Vagina (tissue), 2 donors: ENCODE measurements at regions not wholly inside any gene's neighbourhood (a gene's known extent, or its start where the extent isn't known, plus 50 kb on each side); places are given as distances from the start of the nearest gene placed in this dataset.

Source experiments
- DNase-seq, 2 donors: peaks; one replicate each; pipeline ENCODE4 v3.0.0-alpha.2; 2017; ENCODE audit errors: extremely low spot score in 2 of 2
- H3K27ac ChIP-seq: fragments of 200-600 bp; sonication (generic); one replicate; pipeline ENCODE4 v1.5.1; 2019
- H3K27me3 ChIP-seq: fragments of 200-600 bp; sonication (generic); one replicate; pipeline ENCODE4 v1.5.1; 2019
- H3K36me3 ChIP-seq, 2 donors: fragments of 200-600 bp; sonication (generic); one replicate each; pipeline ENCODE4 v1.5.1; 2017 to 2019
- H3K4me1 ChIP-seq: fragments of 200-600 bp; sonication (generic); one replicate; pipeline ENCODE4 v1.5.1; 2019
- H3K4me3 ChIP-seq, 2 donors: fragments of 200-600 bp; sonication (generic); 1 replicate in 1 of 2; 2 replicates in 1 of 2; pipeline ENCODE4 v1.5.1; 2016 to 2019
- H3K9me3 ChIP-seq: fragments of 200-600 bp; sonication (generic); one replicate; pipeline ENCODE4 v1.5.1; 2019
- POLR2A ChIP-seq, 2 donors: fragments of 450-650 bp; IDR thresholded peaks; one replicate each; pipeline ENCODE4 v1.6.1; 2017; ENCODE audit warnings: antibody characterized with exemption in 2 of 2, mild to moderate bottlenecking in 2 of 2, moderate library complexity in 2 of 2
- POLR2AphosphoS5 ChIP-seq, 2 donors: sonication (generic); formaldehyde crosslinking; IDR thresholded peaks; one replicate each; pipeline ENCODE4 v1.9.0; 2017; ENCODE audit warnings: antibody characterized with exemption in 2 of 2, mild to moderate bottlenecking in 2 of 2, low read depth in 1 of 2; ENCODE audit not compliant: insufficient read depth in 1 of 2
- intact Hi-C: fragments of 100-400 bp; cut with DNase I; formaldehyde crosslinking; loops from one replicate; pipeline ENCODE4 v1.15.1; 2023
- TF ChIP-seq, protein P1 (sequence below), 3 experiments: fragments of 450-650 bp in 2 of 3; fragments of 200-600 bp in 1 of 3; sonication (generic) in 1 of 3; IDR thresholded peaks; one replicate each; pipeline ENCODE4 v1.5.1; 2017 to 2019; ENCODE audit warnings: antibody characterized with exemption in 3 of 3, mild to moderate bottlenecking in 2 of 3, moderate library complexity in 2 of 3

- Histone ChIP-seq H3K27ac (no peak overlapping the region), H3K4me3 (no peak overlapping the region), H3K36me3 (no peaks in the 10 kb centered on the region), H3K27me3 (no peaks in the 10 kb centered on the region), H3K9me3 (no peaks in the 10 kb centered on the region), H3K4me1 (no peaks in the 10 kb centered on the region)
- TF ChIP-seq POLR2A (IDR thresholded peaks at IDR 0.05) = no peak
- TF ChIP-seq POLR2AphosphoS5 (IDR thresholded peaks at IDR 0.05; ENCODE audit: insufficient read depth in 1 of 2, low read depth in 1 of 2) = no peak
- TF ChIP-seq, protein P1, sequence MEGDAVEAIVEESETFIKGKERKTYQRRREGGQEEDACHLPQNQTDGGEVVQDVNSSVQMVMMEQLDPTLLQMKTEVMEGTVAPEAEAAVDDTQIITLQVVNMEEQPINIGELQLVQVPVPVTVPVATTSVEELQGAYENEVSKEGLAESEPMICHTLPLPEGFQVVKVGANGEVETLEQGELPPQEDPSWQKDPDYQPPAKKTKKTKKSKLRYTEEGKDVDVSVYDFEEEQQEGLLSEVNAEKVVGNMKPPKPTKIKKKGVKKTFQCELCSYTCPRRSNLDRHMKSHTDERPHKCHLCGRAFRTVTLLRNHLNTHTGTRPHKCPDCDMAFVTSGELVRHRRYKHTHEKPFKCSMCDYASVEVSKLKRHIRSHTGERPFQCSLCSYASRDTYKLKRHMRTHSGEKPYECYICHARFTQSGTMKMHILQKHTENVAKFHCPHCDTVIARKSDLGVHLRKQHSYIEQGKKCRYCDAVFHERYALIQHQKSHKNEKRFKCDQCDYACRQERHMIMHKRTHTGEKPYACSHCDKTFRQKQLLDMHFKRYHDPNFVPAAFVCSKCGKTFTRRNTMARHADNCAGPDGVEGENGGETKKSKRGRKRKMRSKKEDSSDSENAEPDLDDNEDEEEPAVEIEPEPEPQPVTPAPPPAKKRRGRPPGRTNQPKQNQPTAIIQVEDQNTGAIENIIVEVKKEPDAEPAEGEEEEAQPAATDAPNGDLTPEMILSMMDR (IDR thresholded peaks at IDR 0.05) = no peak
- no peak for DNase-seq
- intact Hi-C loops = no loop called here
Observed at GRCh38 chr20:61125546-61126180, 126.4 kb upstream of the CDH4 start.

GRCh38 chr20:61126369-61127195 is 125.5 kb upstream of the CDH4 start:
- intact Hi-C loops = no loop called here
- no peak for DNase-seq
- Histone ChIP-seq H3K27ac (no peak overlapping the region), H3K36me3 (no peaks in the 10 kb centered on the region), H3K4me1 (no peaks in the 10 kb centered on the region), H3K9me3 (no peaks in the 10 kb centered on the region), H3K4me3 (no peak overlapping the region), H3K27me3 (no peaks in the 10 kb centered on the region)
- TF ChIP-seq POLR2AphosphoS5 (IDR thresholded peaks at IDR 0.05; ENCODE audit: insufficient read depth in 1 of 2, low read depth in 1 of 2) = no peak
- TF ChIP-seq, protein P1 (IDR thresholded peaks at IDR 0.05) = no peak
- TF ChIP-seq POLR2A (IDR thresholded peaks at IDR 0.05) = no peak

GRCh38 chr20:61127311-61128039 is 124.6 kb upstream of the CDH4 start:
- TF ChIP-seq POLR2AphosphoS5 (IDR thresholded peaks at IDR 0.05; ENCODE audit: insufficient read depth in 1 of 2, low read depth in 1 of 2) (no peak), POLR2A (IDR thresholded peaks at IDR 0.05) (no peak)
- TF ChIP-seq, protein P1 (IDR thresholded peaks at IDR 0.05) = no peak
- H3K36me3 ChIP-seq = no peaks in the 10 kb centered on the region
- no peak for DNase-seq
- no peak overlapping the region for H3K4me3 ChIP-seq
- H3K4me1 ChIP-seq = no peaks in the 10 kb centered on the region
- no peak overlapping the region for H3K27ac ChIP-seq
- H3K9me3 ChIP-seq = no peaks in the 10 kb centered on the region
- intact Hi-C loops = no loop called here
- no peaks in the 10 kb centered on the region for H3K27me3 ChIP-seq

GRCh38 chr20:61128701-61129269 is 123.3 kb upstream of the CDH4 start:
- Histone ChIP-seq H3K4me3 (no peak overlapping the region), H3K27ac (no peak overlapping the region), H3K36me3 (no peaks in the 10 kb centered on the region), H3K27me3 (no peaks in the 10 kb centered on the region), H3K9me3 (no peaks in the 10 kb centered on the region), H3K4me1 (no peaks in the 10 kb centered on the region)
- intact Hi-C loops = no loop called here
- no peak for DNase-seq
- TF ChIP-seq POLR2A (IDR thresholded peaks at IDR 0.05) (no peak), POLR2AphosphoS5 (IDR thresholded peaks at IDR 0.05; ENCODE audit: insufficient read depth in 1 of 2, low read depth in 1 of 2) (no peak)
- TF ChIP-seq, protein P1 (IDR thresholded peaks at IDR 0.05) = no peak
